B cell (primary cell): ENCODE measurements at regions not wholly inside any gene's neighbourhood (a gene's known extent, or its start where the extent isn't known, plus 50 kb on each side); places are given as distances from the start of the nearest gene placed in this dataset.

Experiments
- EZH2 ChIP-seq: IDR thresholded peaks from 2 replicates; pipeline ENCODE4 v1.6.1; 2012; ENCODE audit warnings: borderline replicate concordance, low read depth, mild to moderate bottlenecking, moderate library complexity, low read length; ENCODE audit not compliant: insufficient read depth, poor library complexity, severe bottlenecking
- TF ChIP-seq, protein P1 (sequence below): fragments of 200-600 bp; IDR thresholded peaks from one replicate; pipeline ENCODE4 v1.8.0; 2022; ENCODE audit warnings: antibody characterized with exemption, mild to moderate bottlenecking

DNA sequence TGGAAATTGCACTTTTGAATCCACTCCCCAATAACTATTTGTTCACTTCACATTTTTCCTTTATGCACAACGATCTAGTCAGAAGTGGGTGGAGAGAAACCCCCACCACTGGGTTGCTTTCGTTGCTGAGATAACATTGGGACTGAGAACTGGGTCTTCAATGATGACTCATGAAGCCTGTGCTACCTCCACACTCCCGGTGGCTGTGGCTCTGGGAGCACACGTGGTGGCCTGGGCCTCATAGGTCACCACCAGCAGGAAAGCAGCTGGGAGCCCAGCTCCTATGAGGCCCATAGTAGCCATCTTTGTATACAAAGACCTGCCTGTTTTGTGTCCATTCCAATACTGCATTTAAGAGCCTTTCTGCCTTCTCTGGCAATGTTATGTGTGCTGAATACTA, 178.0 kb upstream of the SASH1 start:
- TF ChIP-seq, protein P1, sequence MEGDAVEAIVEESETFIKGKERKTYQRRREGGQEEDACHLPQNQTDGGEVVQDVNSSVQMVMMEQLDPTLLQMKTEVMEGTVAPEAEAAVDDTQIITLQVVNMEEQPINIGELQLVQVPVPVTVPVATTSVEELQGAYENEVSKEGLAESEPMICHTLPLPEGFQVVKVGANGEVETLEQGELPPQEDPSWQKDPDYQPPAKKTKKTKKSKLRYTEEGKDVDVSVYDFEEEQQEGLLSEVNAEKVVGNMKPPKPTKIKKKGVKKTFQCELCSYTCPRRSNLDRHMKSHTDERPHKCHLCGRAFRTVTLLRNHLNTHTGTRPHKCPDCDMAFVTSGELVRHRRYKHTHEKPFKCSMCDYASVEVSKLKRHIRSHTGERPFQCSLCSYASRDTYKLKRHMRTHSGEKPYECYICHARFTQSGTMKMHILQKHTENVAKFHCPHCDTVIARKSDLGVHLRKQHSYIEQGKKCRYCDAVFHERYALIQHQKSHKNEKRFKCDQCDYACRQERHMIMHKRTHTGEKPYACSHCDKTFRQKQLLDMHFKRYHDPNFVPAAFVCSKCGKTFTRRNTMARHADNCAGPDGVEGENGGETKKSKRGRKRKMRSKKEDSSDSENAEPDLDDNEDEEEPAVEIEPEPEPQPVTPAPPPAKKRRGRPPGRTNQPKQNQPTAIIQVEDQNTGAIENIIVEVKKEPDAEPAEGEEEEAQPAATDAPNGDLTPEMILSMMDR = no peak
- TF ChIP-seq EZH2 = no peak
